EH (cell line): ENCODE measurements at regions not wholly inside any gene's neighbourhood (a gene's known extent, or its start where the extent isn't known, plus 50 kb on each side); places are given as distances from the start of the nearest gene placed in this dataset.
A peak's percentile ranks its signal among the peaks of the same experiment; 100 is the strongest.

Experiments used
- DNase-seq: peaks from one replicate; pipeline ENCODE4 v3.0.0-alpha.2; 2015; ENCODE audit warnings: low read depth

DNA sequence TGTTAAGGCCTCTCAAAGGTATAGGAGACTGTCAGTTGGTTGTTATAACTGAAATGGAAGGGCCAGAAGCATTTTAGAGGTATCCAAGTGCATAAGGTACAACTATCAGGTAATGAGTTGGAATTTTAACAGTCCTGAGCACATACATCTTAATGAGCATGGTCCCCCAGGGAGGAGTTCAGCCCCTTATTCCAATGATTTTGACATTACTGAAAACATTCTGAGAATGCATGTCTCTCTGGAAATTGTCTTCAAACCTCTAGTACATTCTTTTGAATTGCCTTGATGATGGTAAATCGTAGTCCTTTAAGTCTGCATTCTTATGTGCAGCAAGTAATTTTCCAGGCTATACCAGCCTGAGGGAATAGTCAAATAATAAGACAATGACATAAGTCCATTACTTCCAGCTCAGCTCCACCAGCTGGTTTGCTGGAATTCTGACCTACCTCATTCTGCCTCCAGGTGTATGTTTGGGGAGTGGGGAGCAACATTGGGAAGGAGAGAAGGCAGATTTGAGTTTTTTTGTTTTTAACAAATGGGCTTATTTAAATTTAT lies 239.2 kb downstream of the MSRB3 start:
- DNase-seq = no peak

DNA sequence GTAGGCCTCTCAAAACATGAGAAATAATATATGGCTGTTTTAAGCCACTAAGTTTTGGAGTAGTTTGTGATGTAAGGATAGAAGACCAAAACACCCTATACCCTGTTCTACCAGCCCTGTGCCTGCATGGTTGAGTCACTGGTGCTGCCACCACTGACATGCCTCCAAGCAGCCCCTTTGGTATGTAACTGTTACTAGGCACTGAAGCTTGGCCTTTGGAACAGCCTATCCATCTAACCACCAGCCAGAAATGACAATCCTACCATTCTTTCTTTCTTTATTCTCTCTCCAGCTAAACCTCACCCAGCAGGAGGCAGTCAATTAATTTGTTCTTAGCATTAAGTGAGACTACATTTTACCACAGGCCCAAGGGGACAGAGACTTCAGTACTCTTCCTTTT lies 240.3 kb downstream of the MSRB3 start:
- DNase-seq = peak; percentile 75

DNA sequence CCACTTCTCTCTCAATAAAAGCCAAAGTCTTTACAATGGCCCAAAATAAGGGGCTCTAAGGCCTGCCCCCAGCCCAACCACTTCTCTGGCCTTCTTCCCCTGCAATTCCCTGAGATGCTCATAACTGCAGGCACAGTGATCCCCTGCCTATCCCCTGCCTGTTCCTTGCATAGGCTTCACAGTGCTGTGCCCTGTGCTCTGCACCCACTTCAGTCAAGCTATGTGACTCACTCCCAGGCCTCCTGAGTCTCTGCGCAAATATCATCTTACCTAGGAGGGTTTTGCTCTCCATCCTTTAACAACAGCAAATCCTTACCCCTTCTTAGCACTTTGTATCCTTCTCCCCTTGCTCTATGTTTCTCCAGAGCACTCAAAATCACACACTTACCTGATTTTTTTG lies 242.2 kb downstream of the MSRB3 start:
- DNase-seq = no peak

DNA sequence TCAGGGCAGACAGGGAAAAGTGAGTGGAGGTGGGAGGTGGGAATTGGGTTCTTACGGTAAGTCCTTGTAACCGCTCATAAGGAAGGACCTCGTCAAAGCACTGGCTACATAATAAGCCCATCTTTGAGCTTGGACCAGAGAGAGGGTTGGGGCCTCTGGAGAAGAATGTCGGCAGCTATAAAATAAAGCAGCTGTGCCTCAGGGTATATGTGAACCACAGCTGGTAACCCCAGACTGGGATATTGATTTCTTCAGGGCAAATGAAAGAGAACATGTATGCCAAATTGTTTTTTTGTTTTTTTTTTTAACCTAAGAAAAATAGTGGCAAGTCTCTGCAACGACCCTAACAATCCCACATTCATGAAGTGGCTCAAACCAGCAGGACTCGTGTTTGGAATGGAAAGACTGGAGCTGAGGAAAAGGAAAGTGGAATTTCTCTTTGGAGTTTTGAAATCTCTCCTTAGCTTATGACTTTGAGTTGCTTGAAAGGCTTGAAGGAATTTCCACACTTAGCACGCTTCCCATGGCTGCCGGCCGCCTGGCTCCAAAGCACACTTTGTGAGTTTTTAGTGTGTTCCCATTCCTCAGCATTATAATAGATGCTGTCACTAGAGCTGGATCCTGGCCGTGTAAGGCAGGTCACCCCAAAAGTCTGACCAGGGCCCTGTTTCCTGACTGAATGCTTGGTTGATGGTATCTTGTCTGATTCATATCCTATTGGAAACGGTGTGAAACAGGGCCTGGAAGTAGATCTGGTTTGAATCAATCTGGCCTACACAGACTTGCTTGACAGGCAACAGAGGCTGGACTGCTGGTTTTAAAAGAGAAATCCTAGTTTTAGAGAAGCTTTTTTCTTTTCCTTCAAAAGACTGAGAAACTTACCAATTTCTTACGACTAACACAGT lies 244.7 kb downstream of the MSRB3 start:
- DNase-seq = peak; percentile 73

DNA sequence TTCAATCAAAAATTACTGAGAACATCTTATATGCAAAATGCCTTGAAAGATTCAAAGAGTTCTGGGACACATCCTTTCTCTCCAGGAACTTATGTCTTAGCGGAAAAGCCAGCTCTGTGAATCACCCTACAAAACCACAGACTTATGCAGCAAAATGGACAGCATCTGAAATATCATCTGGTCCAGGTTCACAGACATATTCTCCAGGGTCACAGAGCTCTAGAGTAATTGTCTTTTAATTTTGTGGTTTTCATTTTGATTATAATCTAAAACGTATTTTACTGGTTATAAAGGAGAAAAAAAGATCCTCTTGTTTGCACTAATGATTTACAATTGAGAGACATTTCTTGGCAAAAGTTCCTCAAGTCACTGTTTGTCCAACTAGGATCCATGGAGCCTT lies 246.2 kb downstream of the MSRB3 start:
- peak; percentile 92 for DNase-seq

DNA sequence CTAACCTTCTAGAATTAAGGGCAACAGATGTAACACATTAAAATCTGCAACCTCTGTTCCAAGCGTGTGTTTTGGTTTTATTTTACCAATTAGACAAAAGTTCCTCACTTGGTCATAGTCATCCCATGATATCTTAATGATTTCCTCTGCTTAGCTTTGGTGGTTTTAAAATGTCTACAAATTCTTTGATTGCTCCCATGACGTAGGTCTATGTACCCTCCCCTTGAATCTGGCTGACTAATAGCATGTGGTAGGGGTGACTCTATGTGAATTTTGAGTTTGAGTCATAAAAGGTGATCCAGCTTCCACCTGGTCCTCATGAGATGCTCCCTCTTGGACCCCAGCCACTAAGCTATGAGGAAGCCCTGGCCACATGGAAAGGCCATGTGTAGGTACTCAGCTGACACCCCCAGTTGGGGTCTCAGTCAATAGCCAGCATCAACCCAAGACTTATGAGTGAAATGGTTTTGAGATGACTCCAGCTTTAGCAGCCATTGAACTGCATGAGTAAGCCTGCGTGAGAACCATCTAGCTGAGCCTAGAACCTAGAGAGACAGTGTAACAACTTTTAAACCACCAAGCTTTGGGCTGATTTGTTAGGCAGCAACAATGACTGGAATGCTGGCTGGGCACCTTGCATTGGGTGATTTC lies 247.1 kb downstream of the MSRB3 start:
- DNase-seq = peak; percentile 98

DNA sequence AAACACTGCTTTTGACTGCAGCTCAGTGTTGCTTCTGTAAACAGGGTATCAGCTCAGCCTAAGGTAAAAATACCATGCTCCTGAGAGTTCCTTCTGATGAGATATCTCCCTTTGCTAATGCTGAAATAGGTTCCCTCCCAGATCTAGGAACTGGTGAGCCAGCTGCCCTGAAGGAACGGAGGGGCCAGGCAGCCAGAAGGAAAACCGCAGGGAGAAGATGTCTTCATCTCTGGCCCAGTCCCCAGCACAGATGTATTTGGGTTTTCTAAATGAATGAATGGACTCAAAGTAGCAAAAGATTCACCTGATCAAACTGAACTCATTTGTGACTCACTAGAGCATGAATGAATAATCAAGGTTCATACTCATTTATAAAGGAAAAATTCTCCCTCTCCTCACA lies 247.8 kb downstream of the MSRB3 start:
- peak; percentile 55 for DNase-seq

DNA sequence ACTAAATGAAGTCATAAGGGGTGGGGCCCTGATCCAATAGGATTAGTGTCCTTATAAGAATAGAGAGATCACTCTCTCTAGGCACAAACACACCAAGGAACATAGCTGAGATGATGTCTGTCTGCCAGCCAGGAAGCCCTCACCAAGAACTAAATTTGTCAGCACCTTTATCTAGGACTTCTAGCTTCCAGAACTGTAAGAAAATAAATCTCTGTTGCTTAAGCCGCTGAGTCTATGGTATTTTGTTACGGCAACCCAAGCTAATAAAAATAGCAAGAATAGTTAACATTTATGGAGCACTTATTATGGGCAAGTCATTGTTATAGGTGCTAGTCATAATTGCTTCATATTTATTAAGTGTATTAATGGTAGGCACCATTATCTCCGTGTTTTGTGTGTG lies 249.6 kb downstream of the MSRB3 start:
- no peak for DNase-seq

DNA sequence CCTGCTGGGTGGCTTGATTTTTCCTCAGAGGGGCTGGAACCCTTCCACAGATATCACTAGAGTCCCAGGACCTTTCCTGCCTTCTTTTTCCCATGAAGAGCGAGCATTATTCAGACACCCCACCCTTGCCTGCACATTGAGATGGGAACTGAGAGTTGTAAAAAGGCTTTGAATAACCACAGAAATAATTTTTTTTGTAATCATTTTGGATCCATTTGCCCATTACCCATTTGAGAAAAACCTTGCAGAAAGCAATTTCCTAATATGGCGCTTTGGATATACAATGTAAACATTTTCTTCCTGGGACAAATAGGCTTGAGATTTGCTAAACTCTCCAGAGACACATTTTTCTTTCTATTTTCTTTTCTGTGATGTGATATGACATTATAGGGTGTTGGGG lies 250.6 kb downstream of the MSRB3 start:
- DNase-seq = no peak

DNA sequence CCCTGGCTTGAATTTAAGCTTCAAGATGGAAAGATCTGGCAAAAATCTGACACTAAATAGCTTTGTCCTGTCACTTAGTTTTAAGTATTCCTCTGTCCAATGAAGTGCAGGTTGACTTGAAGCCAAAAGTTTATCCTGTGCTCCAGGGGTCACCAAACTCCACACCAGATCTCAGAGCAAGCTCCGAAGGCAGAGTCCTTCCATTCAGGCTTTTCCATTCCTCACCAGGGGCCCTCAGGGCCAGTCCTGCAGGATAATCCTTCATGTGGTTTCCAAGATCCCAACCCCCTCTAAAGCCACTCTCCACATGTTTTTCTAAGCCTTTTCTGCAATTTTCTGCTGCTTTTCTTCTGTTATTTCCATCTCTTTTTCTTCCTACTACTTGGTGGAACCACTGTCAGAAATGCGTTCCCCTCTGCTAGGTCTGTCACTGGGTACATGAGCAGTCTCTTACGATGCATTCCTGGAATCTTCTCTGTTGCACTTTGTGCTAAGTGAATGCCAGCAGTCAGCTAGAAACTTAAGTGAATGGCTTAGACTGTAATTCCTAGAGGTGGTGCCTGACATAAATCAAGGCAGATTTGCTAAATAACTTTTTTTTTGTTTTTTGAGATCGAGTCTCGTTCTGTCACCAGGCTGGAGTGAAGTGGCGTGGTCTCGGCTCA lies 251.4 kb downstream of the MSRB3 start:
- peak; percentile 17 for DNase-seq

DNA sequence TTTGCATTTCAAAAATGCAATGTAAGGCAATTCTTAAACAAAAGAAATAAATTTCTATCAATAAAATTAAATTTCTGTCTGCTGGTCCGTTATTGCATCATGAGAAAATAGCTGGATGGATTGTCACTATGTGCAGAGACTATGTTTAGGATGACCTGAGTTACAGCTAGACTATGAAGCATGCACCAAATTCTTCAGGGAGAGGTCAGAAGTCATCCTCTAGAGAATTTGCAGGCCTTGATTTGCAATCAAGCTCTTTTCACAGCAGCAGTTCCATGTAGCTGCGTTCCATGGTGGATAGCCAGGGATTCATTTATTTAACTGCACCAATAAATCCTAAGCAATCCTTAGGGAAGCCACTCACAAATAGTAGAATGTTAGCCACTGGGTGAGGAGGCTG lies 253.7 kb downstream of the MSRB3 start:
- peak; percentile 93 for DNase-seq

DNA sequence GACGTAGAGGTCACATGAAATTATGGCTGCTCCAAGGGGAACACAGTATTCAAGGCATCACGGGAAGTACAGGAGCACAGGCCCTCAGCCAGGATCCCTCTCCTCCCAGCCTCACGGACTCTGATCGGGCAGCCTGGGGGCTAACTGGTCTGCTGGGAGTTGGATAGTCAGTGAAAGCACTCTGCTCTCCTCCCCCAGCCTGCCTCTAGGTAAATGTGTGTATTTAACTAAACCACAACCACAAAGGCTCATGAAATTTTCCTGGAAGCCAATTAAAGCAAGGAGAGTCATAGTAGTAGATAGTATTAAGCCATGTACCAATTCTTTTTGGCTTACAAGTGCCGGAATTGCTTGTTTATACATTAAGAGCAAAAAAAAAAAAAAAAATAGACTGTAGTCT lies 254.3 kb downstream of the MSRB3 start:
- peak; percentile 97 for DNase-seq

DNA sequence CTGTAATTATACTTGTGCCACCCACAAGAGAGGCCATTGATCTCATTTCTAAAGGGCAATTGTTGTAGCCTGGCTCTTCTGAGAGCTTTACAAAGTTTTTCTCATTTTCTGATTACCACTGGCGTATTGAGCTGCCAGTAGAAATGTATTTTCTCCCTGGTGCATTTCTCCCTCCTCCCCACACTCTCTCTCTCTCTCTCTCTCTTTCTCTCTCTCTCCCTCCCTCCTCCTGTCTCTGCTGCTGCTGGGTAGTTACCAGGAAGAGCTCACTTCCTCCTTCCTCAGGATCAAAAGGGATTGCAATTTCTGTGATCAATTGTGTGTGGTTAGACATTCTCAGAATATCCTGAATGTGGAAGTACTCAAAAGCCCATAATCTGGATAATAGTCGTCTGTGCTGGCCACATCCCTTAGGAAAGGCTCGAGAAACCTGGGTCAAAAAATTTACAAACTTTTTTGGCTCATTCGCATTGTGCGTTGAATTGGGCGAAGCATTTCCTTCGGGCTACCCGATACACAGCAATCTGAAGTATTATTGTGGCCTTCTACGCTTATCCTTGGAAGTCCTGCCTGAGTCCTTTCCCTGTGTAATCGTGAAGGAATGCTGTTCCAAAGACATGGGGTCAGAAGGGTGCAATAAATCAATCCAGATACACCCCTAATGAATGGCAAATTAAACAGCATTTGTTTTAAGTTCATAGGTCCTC lies 254.8 kb downstream of the MSRB3 start:
- peak; percentile 94 for DNase-seq

DNA sequence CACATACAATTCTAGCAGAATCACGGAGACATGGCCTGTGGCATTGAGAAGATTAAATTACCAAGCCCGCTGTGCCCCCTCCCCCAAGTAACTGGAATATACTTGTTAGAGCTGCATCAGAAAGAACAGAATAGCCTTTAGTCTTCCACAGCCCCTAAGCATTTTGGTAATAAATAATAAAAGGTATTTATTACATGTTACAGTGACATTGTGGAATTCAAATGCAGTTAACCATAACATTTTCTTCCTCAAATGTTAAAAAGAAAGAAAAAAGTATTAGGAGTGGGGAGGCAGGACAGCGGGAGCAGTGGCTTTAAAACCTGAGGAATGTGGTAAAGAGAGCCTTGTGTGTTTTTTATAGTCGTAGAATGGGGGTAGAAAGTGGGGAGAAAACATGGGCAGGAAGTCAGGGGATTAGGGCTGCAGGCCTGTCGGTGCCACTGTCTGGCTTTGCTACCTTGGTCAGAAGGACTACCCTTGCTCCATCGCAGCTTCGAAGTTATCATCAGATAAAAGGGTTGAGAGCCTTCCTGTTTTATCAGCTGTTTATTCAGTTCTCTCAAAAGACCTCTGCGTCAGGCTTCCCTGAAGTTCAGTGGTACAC lies 255.9 kb downstream of the MSRB3 start:
- DNase-seq = peak; percentile 55

DNA sequence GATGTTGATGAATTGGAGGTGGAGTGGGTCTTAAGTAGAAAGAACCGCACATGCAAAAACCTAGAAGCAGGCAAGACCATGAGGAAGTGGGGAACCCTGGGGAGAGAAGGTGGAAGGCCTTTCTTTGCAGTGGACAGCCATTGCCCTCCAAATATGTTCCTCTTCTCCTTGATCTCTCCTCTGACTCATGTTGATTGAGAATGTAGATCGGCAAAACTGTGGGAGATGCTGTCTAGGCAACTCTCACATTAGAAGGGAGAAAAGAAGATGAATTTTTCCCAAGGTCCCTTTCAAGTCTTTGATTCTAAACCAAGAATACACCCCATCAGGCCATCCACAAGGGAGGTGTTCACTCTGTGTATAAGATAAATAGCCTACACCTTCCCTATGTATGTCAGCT lies 257.5 kb downstream of the MSRB3 start:
- DNase-seq = peak; percentile 70

DNA sequence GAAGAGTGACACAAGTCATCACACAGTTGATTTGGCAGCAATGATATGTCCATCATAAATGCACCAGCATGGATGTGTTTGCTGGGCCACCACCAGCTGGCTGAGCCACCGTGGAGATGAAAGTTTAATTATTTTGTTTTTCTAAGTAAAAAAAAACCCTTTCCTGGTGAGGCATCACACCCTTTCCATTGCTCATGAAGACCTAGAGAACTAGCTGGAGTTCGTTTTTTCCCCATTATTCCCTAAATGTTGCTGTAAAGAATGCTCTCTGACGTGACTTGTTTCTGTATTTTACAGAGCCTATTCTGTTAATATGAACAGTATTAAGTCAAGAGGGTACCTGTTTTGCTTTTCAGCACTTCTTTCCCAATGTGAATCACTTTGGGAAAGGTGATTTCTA lies 257.9 kb downstream of the MSRB3 start:
- DNase-seq = no peak

DNA sequence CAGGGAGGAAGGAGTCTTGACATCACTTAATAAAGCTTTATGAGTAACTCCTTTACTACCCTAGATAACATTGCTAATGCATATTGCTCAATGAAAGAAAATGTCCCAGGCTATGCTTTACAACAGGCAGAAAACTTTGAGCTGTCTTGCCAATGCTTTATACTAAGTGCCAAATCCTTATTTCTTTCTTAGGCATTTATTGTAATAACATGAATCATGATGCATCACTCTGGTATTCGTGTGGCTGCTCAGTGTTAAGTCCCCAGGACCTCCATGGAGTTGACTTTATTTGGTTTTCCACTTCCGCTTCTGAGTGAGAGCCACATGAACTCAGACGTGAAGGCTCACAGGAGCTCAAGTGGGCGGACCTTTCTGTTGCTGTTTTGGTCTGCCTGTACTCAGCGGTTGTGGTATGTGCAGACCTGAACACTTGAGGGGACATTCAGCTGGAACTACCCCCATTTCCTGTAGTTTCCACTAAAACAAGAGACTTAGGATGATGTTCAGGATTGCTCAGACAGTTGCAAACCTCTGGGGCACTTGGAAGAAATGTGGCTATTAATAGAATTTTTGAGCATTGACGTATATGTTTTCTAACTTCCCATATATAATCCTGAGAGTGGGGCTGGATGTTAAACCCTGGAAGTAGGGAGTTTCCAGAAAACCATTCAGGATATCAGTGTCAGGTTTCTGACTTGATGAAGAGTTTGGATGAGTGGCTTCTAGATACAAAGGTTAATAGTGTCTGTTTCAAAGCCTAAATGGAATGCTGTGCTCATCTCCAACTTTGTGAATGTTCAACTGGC lies 258.6 kb downstream of the MSRB3 start:
- peak; percentile 100 for DNase-seq

DNA sequence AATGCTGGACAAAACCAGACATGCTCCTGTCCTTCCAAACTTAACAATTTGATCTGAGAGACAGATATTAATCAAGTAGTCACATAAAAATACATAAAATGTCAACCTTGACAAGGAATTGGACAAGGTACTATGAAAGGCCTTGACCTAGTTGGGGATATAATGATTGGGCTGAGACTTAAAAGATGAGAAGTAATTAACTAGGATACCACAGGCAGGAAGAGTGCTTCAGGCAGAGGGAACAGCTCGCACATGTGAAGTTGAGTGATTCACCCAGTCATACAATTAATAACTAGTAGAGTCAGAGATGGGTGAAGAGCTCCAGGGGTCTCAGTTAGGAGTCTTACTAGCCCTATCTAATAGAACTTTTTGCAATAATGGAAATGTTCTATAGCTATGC lies 259.5 kb downstream of the MSRB3 start:
- DNase-seq = peak; percentile 54

DNA sequence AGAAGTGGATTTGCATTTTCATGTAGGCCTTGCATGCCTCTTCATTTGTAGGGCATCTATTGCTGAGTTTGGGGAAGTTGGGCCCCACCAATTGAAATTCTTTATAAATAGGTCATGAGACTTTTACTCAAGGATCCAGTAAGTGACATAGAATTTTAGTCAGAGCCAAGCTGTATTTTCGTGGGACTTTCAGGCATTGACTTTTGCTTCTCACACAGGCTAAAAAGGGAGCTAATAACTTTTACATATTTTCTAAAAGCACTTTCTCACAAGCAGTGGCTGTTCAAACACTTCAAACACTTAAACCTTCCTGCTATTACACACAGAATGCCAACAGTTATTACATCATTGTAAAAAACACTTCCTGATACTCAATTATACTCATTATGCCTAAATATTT lies 260.5 kb downstream of the MSRB3 start:
- DNase-seq = no peak

DNA sequence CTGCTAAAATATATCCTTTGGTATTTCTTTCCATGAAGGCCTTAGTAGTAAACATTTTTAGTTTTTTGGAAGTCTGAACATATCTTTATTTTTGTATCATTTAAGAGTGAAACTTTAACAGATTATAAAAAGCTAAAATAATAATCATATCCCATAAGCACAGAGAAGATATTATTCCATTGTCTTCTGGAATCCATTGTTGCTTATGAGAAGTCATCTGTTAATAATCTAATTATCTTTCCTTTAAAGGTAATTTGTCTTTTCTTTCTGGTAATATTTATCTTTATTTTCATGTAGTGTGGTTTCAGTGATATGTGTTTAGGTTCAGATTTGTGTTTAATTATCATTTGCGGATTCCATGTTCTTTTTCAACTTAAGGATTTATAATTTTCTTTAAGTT lies 261.7 kb downstream of the MSRB3 start:
- DNase-seq = no peak

DNA sequence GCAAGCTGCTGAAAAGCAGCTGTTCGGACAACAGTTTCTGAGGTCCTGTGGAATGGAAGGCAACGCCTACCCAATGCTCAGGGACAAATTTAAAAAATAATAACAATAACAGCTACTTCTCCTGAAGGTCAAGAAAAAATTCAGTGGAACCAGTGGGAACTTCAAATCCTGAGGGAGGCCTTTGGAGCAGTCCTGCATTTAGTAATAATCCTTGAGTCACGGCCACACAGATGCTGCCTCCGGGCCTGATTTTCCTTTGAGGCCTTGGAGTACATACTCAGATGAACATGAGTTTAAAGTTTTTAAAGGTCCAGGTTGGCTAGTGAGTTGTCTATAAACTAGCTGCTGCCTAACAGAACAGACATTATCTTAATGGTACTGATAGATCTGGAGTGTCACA lies 268.0 kb downstream of the MSRB3 start:
- DNase-seq = no peak
